SU-DHL-6 (cell line): ENCODE measurements at regions not wholly inside any gene's neighbourhood (a gene's known extent, or its start where the extent isn't known, plus 50 kb on each side); places are given as distances from the start of the nearest gene placed in this dataset.

ENCODE experiments used
- H2AFZ ChIP-seq: fragments of 200-600 bp; sonication (generic); 2 replicates; pipeline ENCODE4 v1.6.1; 2014; ENCODE audit warnings: low read depth, mild to moderate bottlenecking, moderate library complexity, mixed read lengths, antibody characterized with exemption, low read length; ENCODE audit not compliant: severe bottlenecking
- H3F3A ChIP-seq: fragments of 200-600 bp; shearing (Covaris generic); 2 replicates; pipeline ENCODE4 v1.6.0; 2016; ENCODE audit warnings: antibody characterized with exemption, mild to moderate bottlenecking; ENCODE audit not compliant: insufficient read depth
- H3K27ac ChIP-seq: fragments of 200-600 bp; sonication (generic); 2 replicates; pipeline ENCODE4 v1.5.1; 2016; ENCODE audit warnings: low read depth, mild to moderate bottlenecking, low read length, moderate library complexity, mixed read lengths
- H3K27me3 ChIP-seq: fragments of 200-600 bp; sonication (generic), shearing (Covaris generic); 2 replicates; pipeline ENCODE4 v1.6.0; 2014; ENCODE audit warnings: mild to moderate bottlenecking, low read length
- H3K36me3 ChIP-seq: fragments of 200-600 bp; sonication (generic); 2 replicates; pipeline ENCODE4 v1.6.1; 2014; ENCODE audit warnings: mild to moderate bottlenecking, low read length, mixed read lengths
- H3K4me2 ChIP-seq: fragments of 300-600, 200-600 bp; shearing (Covaris generic), sonication (generic); 2 replicates; pipeline ENCODE4 v1.6.0; 2014; ENCODE audit warnings: low read length, low read depth, mild to moderate bottlenecking; ENCODE audit not compliant: poor library complexity, severe bottlenecking
- H3K4me3 ChIP-seq: fragments of 200-600 bp; sonication (generic); 2 replicates; pipeline ENCODE4 v1.5.1; 2014; ENCODE audit warnings: antibody characterized with exemption, low read length, mild to moderate bottlenecking, mixed read lengths; ENCODE audit not compliant: insufficient read depth, poor library complexity, severe bottlenecking
- H3K79me2 ChIP-seq: fragments of 200-600 bp; sonication (generic); 2 replicates; pipeline ENCODE4 v1.6.1; 2014; ENCODE audit warnings: mild to moderate bottlenecking, low read length, moderate library complexity; ENCODE audit not compliant: insufficient read depth
- H3K9ac ChIP-seq: fragments of 200-600 bp; sonication (generic); 2 replicates; pipeline ENCODE4 v1.7.0; 2014; ENCODE audit warnings: mild to moderate bottlenecking, low read length
- H3K9me2 ChIP-seq: fragments of 200-600 bp; sonication (generic); replicated peaks from 2 replicates; pipeline ENCODE4 v1.6.1; 2014; ENCODE audit warnings: low read length; ENCODE audit not compliant: insufficient read depth
- H3K9me3 ChIP-seq: fragments of 200-600 bp; sonication (generic); 2 replicates; pipeline ENCODE4 v1.6.1; 2014; ENCODE audit warnings: low read length, mixed read lengths; ENCODE audit not compliant: insufficient read depth
- H4K20me1 ChIP-seq: fragments of 200-600 bp; sonication (generic); 2 replicates; pipeline ENCODE4 v1.6.1; 2014; ENCODE audit warnings: low read depth, mild to moderate bottlenecking, antibody characterized with exemption, low read length, moderate library complexity, mixed read lengths
- CTCF ChIP-seq: fragments of 200-600 bp; sonication (generic); IDR thresholded peaks from one replicate; pipeline ENCODE4 v1.5.1; 2017; ENCODE audit warnings: antibody characterized with exemption, mild to moderate bottlenecking, low read length, moderate library complexity; ENCODE audit not compliant: insufficient read depth, poor library complexity, severe bottlenecking
- EZH2phosphoT487 ChIP-seq: fragments of 200-600 bp; sonication (generic), shearing (Covaris generic); conservative IDR thresholded peaks from 2 replicates; pipeline ENCODE4 v1.6.1; 2018; ENCODE audit warnings: mild to moderate bottlenecking, antibody characterized with exemption, low read length, moderate library complexity, mixed read lengths

DNA sequence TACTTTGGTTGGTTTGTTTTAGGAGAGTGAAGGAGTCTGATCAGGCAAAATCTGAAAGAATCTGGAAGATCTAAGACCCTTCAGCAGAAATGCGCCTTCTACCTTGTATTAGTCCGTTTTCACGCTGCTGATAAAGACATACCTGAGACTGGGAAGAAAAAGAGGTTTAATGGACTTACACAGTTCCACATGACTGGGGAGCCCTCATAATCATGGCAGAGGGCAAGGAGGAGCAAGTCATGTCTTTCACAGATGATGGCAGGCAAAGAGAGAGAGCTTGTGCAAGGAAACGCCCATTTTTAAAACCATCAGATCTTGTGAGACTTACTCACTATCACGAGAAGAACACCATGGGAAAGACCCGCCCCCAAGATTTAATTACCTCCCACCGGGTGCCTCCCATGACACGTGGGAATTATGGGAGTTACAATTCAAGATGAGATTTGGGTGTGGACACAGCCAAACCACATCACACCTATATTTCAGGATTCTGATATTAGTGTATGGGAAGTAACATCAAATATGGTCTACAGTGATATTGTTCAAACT is 99.3 kb downstream of the GLUL start:
- no peaks in the 10 kb centered on the region for H3K79me2 ChIP-seq
- H3K9me3 ChIP-seq = no peaks in the 10 kb centered on the region
- H2AFZ ChIP-seq = no peak overlapping the region
- no peaks in the 10 kb centered on the region for H3K27me3 ChIP-seq
- TF ChIP-seq EZH2phosphoT487 (no peak), CTCF (no peak)
- no peak overlapping the region for H3K9ac ChIP-seq
- H3K9me2 ChIP-seq = no peaks in the 10 kb centered on the region
- H3K4me3 ChIP-seq = no peak overlapping the region
- H3F3A ChIP-seq = no peaks in the 10 kb centered on the region
- no peak overlapping the region for H3K27ac ChIP-seq
- H3K36me3 ChIP-seq = no peaks in the 10 kb centered on the region
- no peaks in the 10 kb centered on the region for H4K20me1 ChIP-seq
- H3K4me2 ChIP-seq = no peak overlapping the region

GRCh38 chr1:182291584-182292192 is 99.9 kb downstream of the GLUL start:
- TF ChIP-seq CTCF = no peak
- no peak for TF ChIP-seq EZH2phosphoT487
- H3K4me3 ChIP-seq = no peak overlapping the region
- H3K9me3 ChIP-seq = no peaks in the 10 kb centered on the region
- H2AFZ ChIP-seq = no peak overlapping the region
- H3K9ac ChIP-seq = no peak overlapping the region
- H3K27ac ChIP-seq = no peak overlapping the region
- no peak overlapping the region for H3K4me2 ChIP-seq
- H4K20me1 ChIP-seq = no peaks in the 10 kb centered on the region
- no peaks in the 10 kb centered on the region for H3K36me3 ChIP-seq
- H3K27me3 ChIP-seq = no peaks in the 10 kb centered on the region
- H3K9me2 ChIP-seq = no peaks in the 10 kb centered on the region
- no peaks in the 10 kb centered on the region for H3K79me2 ChIP-seq
- no peaks in the 10 kb centered on the region for H3F3A ChIP-seq

DNA sequence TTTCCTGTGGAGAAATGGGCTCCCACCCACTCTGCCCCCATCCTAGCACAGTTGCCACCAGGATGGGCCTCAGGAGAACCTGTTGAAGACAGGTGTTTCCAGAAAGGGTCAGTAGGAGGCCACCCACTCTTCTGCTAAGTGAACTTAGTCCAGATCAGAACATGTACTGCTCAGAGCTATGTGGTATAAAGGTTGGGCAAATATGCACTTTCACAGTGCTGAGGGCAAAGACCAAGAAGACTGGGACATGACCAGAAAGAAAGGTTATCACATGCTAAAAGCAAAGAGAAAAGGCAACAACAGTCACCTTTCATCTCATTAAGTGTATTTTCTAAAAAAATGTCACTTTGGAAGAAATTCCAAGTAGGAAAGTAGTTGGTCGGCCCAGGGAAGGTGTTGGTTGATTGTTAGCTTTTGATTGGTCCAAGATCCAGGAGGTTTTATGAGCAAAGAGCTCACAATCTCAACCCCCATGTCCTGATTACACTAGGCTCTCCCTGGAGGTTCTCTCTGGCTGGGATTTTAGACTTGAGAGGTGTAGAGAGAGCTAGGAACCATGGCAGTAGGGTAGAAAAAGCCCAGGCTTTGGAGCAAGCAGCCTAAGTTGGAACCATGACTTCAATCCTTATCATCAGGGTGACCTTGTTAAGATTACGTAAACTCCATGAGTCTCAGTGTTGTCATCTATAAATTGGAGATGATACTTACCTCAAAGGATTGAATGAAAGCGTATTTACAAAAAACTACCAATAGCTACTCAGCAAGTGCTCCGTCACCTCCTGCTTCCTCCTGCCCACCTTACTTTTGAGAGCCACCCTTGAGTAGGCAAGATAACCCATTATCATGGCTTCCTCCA is 102.6 kb downstream of the GLUL start:
- Histone ChIP-seq H3K4me2 (no peak overlapping the region), H3K9me3 (no peaks in the 10 kb centered on the region), H4K20me1 (no peaks in the 10 kb centered on the region), H3K9me2 (no peaks in the 10 kb centered on the region), H3F3A (no peaks in the 10 kb centered on the region), H3K79me2 (no peaks in the 10 kb centered on the region), H3K36me3 (no peaks in the 10 kb centered on the region), H3K27me3 (no peaks in the 10 kb centered on the region), H2AFZ (no peak overlapping the region), H3K27ac (no peak overlapping the region), H3K4me3 (no peak overlapping the region), H3K9ac (no peak overlapping the region)
- no peak for TF ChIP-seq EZH2phosphoT487
- no peak for TF ChIP-seq CTCF
